Vagina (tissue), 2 donors: ENCODE measurements at regions not wholly inside any gene's neighbourhood (a gene's known extent, or its start where the extent isn't known, plus 50 kb on each side); places are given as distances from the start of the nearest gene placed in this dataset.

ENCODE experiments used
- POLR2A ChIP-seq, 2 donors: fragments of 450-650 bp; IDR thresholded peaks; one replicate each; pipeline ENCODE4 v1.6.1; 2017; ENCODE audit warnings: antibody characterized with exemption in 2 of 2, mild to moderate bottlenecking in 2 of 2, moderate library complexity in 2 of 2
- POLR2AphosphoS5 ChIP-seq, 2 donors: sonication (generic); formaldehyde crosslinking; IDR thresholded peaks; one replicate each; pipeline ENCODE4 v1.9.0; 2017; ENCODE audit warnings: antibody characterized with exemption in 2 of 2, mild to moderate bottlenecking in 2 of 2, low read depth in 1 of 2; ENCODE audit not compliant: insufficient read depth in 1 of 2
- TF ChIP-seq, protein P1 (sequence below), 3 experiments: fragments of 450-650 bp in 2 of 3; fragments of 200-600 bp in 1 of 3; sonication (generic) in 1 of 3; IDR thresholded peaks; one replicate each; pipeline ENCODE4 v1.5.1; 2017 to 2019; ENCODE audit warnings: antibody characterized with exemption in 3 of 3, mild to moderate bottlenecking in 2 of 3, moderate library complexity in 2 of 3

DNA sequence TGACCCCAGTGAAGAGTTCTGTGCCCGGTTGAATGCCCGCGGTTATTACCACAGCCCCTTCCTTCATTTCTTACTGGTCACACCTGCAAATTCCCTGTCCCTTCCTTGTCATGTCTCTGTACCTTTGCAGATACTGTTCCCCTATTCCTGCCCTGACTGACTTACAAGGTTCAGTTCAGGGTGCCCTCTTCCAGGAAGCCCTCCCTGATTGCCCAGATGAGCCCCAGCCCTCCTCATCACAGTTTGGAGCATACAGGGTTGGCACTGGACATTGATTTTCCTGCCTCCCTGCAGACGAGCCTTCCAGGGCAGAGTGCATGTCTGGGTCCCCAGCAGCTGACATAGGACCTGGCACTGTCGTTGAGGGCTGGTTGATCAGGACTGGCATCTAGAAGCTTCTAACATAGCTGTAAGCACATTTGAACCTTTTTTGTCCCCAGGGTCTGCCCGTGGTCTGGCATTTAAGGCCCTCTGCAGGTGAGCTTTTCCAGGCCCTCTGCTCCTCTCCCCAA lies 70.4 kb upstream of the SHISAL1 start:
- no peak for TF ChIP-seq POLR2A (IDR thresholded peaks at IDR 0.05)
- TF ChIP-seq, protein P1, sequence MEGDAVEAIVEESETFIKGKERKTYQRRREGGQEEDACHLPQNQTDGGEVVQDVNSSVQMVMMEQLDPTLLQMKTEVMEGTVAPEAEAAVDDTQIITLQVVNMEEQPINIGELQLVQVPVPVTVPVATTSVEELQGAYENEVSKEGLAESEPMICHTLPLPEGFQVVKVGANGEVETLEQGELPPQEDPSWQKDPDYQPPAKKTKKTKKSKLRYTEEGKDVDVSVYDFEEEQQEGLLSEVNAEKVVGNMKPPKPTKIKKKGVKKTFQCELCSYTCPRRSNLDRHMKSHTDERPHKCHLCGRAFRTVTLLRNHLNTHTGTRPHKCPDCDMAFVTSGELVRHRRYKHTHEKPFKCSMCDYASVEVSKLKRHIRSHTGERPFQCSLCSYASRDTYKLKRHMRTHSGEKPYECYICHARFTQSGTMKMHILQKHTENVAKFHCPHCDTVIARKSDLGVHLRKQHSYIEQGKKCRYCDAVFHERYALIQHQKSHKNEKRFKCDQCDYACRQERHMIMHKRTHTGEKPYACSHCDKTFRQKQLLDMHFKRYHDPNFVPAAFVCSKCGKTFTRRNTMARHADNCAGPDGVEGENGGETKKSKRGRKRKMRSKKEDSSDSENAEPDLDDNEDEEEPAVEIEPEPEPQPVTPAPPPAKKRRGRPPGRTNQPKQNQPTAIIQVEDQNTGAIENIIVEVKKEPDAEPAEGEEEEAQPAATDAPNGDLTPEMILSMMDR (IDR thresholded peaks at IDR 0.05): no peak
- TF ChIP-seq POLR2AphosphoS5 (IDR thresholded peaks at IDR 0.05; ENCODE audit: insufficient read depth in 1 of 2, low read depth in 1 of 2): no peak
